RWPE2 (cell line): ENCODE measurements at regions not wholly inside any gene's neighbourhood (a gene's known extent, or its start where the extent isn't known, plus 50 kb on each side); places are given as distances from the start of the nearest gene placed in this dataset.

Experiments used
- ATAC-seq: fragments of 200-7000 bp; cut with Tn5 transposase; 3 replicates; pipeline ENCODE4 v1.9.1; 2021; ENCODE audit warnings: low read depth
- DNase-seq: peaks from one replicate; pipeline ENCODE4 v3.0.0-alpha.2; 2020; ENCODE audit warnings: low spot score
- H3K27ac ChIP-seq: fragments of 450-650 bp; 2 replicates; pipeline ENCODE4 v1.5.1; 2017; ENCODE audit warnings: mild to moderate bottlenecking; ENCODE audit not compliant: poor library complexity, severe bottlenecking
- H3K27me3 ChIP-seq: fragments of 250-450 bp; sonication (Bioruptor Pico); 2 replicates; pipeline ENCODE4 v1.5.1; 2021; ENCODE audit warnings: mild to moderate bottlenecking, moderate library complexity; ENCODE audit not compliant: insufficient read depth, poor library complexity, severe bottlenecking
- H3K36me3 ChIP-seq: fragments of 250-450 bp; sonication (Bioruptor Pico); 2 replicates; pipeline ENCODE4 v1.5.1; 2020; ENCODE audit warnings: low read depth, mild to moderate bottlenecking, moderate library complexity
- H3K4me1 ChIP-seq: fragments of 250-450 bp; sonication (Bioruptor Pico); 2 replicates; pipeline ENCODE4 v1.5.1; 2021; ENCODE audit warnings: mild to moderate bottlenecking, moderate library complexity; ENCODE audit not compliant: insufficient read depth, poor library complexity, severe bottlenecking
- H3K4me3 ChIP-seq: fragments of 250-450 bp; sonication (Bioruptor Pico); 2 replicates; pipeline ENCODE4 v1.5.1; 2021; ENCODE audit warnings: mild to moderate bottlenecking, moderate library complexity; ENCODE audit not compliant: severe bottlenecking
- H3K9me3 ChIP-seq: fragments of 250-450 bp; sonication (Bioruptor Pico); 2 replicates; pipeline ENCODE4 v1.5.1; 2021; ENCODE audit warnings: mild to moderate bottlenecking, moderate library complexity; ENCODE audit not compliant: severe bottlenecking
- CTCF ChIP-seq: fragments of 450-650 bp; IDR thresholded peaks from one replicate; pipeline ENCODE4 v1.5.1; 2017; ENCODE audit warnings: mild to moderate bottlenecking, moderate library complexity; ENCODE audit not compliant: poor library complexity, severe bottlenecking

- TF ChIP-seq CTCF = no peak
- no peaks in the 10 kb centered on the region for H3K36me3 ChIP-seq
- H3K9me3 ChIP-seq = no peaks in the 10 kb centered on the region
- no peak for DNase-seq
- ATAC-seq = no peak
- no peak overlapping the region for H3K27ac ChIP-seq
- H3K4me3 ChIP-seq = no peak overlapping the region
- peaks cover 4% of the 10 kb centered on the region for H3K27me3 ChIP-seq
- H3K4me1 ChIP-seq = no peaks in the 10 kb centered on the region
These were observed 492.5 kb downstream of the ETV1 start for GRCh38 chr7:13496976-13497375.

GRCh38 chr7:13508586-13508985, 480.9 kb downstream of the ETV1 start:
- H3K4me1 ChIP-seq = no peaks in the 10 kb centered on the region
- no peaks in the 10 kb centered on the region for H3K9me3 ChIP-seq
- no peaks in the 10 kb centered on the region for H3K36me3 ChIP-seq
- no peak overlapping the region for H3K27ac ChIP-seq
- ATAC-seq (0 out of 3 replicates have a peak, but pooled peaks have one; percentile 25), DNase-seq (no peak)
- no peaks in the 10 kb centered on the region for H3K27me3 ChIP-seq
- TF ChIP-seq CTCF = no peak
- H3K4me3 ChIP-seq = no peak overlapping the region

GRCh38 chr7:13518738-13519137, 470.7 kb downstream of the ETV1 start:
- Histone ChIP-seq H3K27me3 (no peaks in the 10 kb centered on the region), H3K9me3 (no peaks in the 10 kb centered on the region), H3K36me3 (no peaks in the 10 kb centered on the region), H3K4me1 (no peaks in the 10 kb centered on the region), H3K27ac (no peak overlapping the region), H3K4me3 (no peak overlapping the region)
- ATAC-seq = no peak
- DNase-seq = no peak
- no peak for TF ChIP-seq CTCF

- no peak for DNase-seq
These were observed 465.4 kb downstream of the ETV1 start for GRCh38 chr7:13524076-13524475.

More at GRCh38 chr7:13524076-13524475, 465.4 kb downstream of the ETV1 start:
- Histone ChIP-seq H3K36me3 (no peaks in the 10 kb centered on the region), H3K4me3 (no peak overlapping the region), H3K27me3 (no peaks in the 10 kb centered on the region), H3K9me3 (no peaks in the 10 kb centered on the region), H3K4me1 (no peaks in the 10 kb centered on the region), H3K27ac (no peak overlapping the region)
- ATAC-seq = no peak
- no peak for TF ChIP-seq CTCF
